PC-9 (cell line): ENCODE measurements at regions not wholly inside any gene's neighbourhood (a gene's known extent, or its start where the extent isn't known, plus 50 kb on each side); places are given as distances from the start of the nearest gene placed in this dataset.

Experiments used
- EZH2 ChIP-seq: fragments of 200-600 bp; sonication (generic); IDR thresholded peaks from 2 replicates; pipeline ENCODE4 v1.8.0; 2017; ENCODE audit warnings: antibody characterized with exemption, low read depth
- TF ChIP-seq, protein P1 (sequence below): fragments of 200-600 bp; sonication (generic); conservative IDR thresholded peaks from 2 replicates; pipeline ENCODE4 v1.6.1; 2017; ENCODE audit warnings: mixed run types, antibody characterized with exemption, mild to moderate bottlenecking, moderate library complexity

DNA sequence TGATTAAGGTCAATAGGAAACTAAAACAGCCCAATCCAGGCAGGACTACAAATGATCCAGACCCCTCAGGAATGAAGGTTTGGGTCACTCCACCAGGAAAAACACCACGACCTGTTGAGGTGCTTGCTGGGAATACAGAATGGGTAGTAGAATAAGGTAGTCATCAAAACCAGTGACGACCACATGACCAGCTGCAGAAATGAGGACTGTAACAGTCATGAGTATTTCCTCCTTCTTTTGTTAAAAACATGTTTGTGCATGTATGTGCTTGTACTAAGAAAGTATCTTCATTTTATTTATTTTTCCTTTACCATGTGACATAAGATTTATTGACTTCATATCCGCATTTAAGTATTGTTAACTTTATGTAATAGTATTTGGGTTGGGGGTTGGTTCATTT lies 603.5 kb upstream of the NR3C2 start:
- TF ChIP-seq, protein P1, sequence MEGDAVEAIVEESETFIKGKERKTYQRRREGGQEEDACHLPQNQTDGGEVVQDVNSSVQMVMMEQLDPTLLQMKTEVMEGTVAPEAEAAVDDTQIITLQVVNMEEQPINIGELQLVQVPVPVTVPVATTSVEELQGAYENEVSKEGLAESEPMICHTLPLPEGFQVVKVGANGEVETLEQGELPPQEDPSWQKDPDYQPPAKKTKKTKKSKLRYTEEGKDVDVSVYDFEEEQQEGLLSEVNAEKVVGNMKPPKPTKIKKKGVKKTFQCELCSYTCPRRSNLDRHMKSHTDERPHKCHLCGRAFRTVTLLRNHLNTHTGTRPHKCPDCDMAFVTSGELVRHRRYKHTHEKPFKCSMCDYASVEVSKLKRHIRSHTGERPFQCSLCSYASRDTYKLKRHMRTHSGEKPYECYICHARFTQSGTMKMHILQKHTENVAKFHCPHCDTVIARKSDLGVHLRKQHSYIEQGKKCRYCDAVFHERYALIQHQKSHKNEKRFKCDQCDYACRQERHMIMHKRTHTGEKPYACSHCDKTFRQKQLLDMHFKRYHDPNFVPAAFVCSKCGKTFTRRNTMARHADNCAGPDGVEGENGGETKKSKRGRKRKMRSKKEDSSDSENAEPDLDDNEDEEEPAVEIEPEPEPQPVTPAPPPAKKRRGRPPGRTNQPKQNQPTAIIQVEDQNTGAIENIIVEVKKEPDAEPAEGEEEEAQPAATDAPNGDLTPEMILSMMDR, result no peak
- TF ChIP-seq EZH2, result no peak
